Fibroblast of lung (primary cell): ENCODE measurements at regions not wholly inside any gene's neighbourhood (a gene's known extent, or its start where the extent isn't known, plus 50 kb on each side); places are given as distances from the start of the nearest gene placed in this dataset.

ENCODE experiments used
- DNase-seq, 2 donors: peaks; one replicate each; pipeline versions ENCODE4 v3.0.0 to v3.0.0-alpha.2; 2010; ENCODE audit warnings: low read depth in 2 of 2
- H2AFZ ChIP-seq: 2 replicates; pipeline ENCODE4 v1.5.1; 2012; ENCODE audit warnings: low read length, control low read depth, inconsistent platforms
- H3K27ac ChIP-seq: 2 replicates; pipeline ENCODE4 v1.5.1; 2011; ENCODE audit warnings: low read length, control low read depth; ENCODE audit not compliant: insufficient read depth
- H3K27me3 ChIP-seq: 2 replicates; pipeline ENCODE4 v1.5.1; 2011; ENCODE audit warnings: mild to moderate bottlenecking, low read length; ENCODE audit not compliant: control insufficient read depth, insufficient read depth
- H3K36me3 ChIP-seq: 2 replicates; pipeline ENCODE4 v1.5.1; 2011; ENCODE audit warnings: low read length; ENCODE audit not compliant: control insufficient read depth, insufficient read depth
- H3K4me1 ChIP-seq: 2 replicates; pipeline ENCODE4 v1.5.1; 2011; ENCODE audit warnings: low read length; ENCODE audit not compliant: control insufficient read depth, insufficient read depth; ENCODE audit errors: extremely low read depth
- H3K4me2 ChIP-seq: 2 replicates; pipeline ENCODE4 v1.5.1; 2011; ENCODE audit warnings: low read length, control low read depth; ENCODE audit not compliant: insufficient read depth; ENCODE audit errors: extremely low read depth
- H3K4me3 ChIP-seq, 4 experiments: fragments of 200-600 bp in 1 of 4; sonication (generic) in 1 of 4; replicated peaks in 1 of 4; 2 replicates each; pipeline ENCODE4 v1.5.1; 2011 to 2016; ENCODE audit warnings: low read length in 4 of 4, low read depth in 3 of 4, mild to moderate bottlenecking in 3 of 4, control low read depth in 2 of 4, inconsistent platforms in 1 of 4, mixed read lengths in 1 of 4; ENCODE audit not compliant: insufficient read depth in 1 of 4; ENCODE audit errors: control extremely low read depth in 1 of 4
- H3K79me2 ChIP-seq: 2 replicates; pipeline ENCODE4 v1.5.1; 2012; ENCODE audit warnings: mild to moderate bottlenecking, low read length, inconsistent platforms; ENCODE audit not compliant: control insufficient read depth, insufficient read depth
- H3K9ac ChIP-seq: 2 replicates; pipeline ENCODE4 v1.5.1; 2011; ENCODE audit warnings: mild to moderate bottlenecking, low read length, control low read depth; ENCODE audit not compliant: insufficient read depth
- H3K9me3 ChIP-seq: 2 replicates; pipeline ENCODE4 v1.5.1; 2012; ENCODE audit warnings: low read depth, low read length; ENCODE audit not compliant: control insufficient read depth, insufficient read depth
- H4K20me1 ChIP-seq: 2 replicates; pipeline ENCODE4 v1.5.1; 2011; ENCODE audit warnings: low read length; ENCODE audit not compliant: control insufficient read depth, insufficient read depth; ENCODE audit errors: extremely low read depth
- CTCF ChIP-seq, 2 donors: IDR thresholded peaks in 1 of 2; conservative IDR thresholded peaks in 1 of 2; 1 replicate in 1 of 2; 2 replicates in 1 of 2; pipeline ENCODE4 v1.5.1; 2011 to 2012; ENCODE audit warnings: low read length in 2 of 2, control low read depth in 1 of 2, inconsistent platforms in 1 of 2, low read depth in 1 of 2, mild to moderate bottlenecking in 1 of 2
- EZH2 ChIP-seq: IDR thresholded peaks from 2 replicates; pipeline ENCODE4 v1.5.1; 2012; ENCODE audit warnings: low read length, control low read depth, mild to moderate bottlenecking; ENCODE audit errors: missing control alignments

- H3K27me3 ChIP-seq, result no peaks in the 10 kb centered on the region
- no peaks in the 10 kb centered on the region for H3K79me2 ChIP-seq
- no peak overlapping the region for H3K4me3 ChIP-seq
- peak overlapping the region; percentile 72 for H3K27ac ChIP-seq
- H2AFZ ChIP-seq, result no peak overlapping the region
- H4K20me1 ChIP-seq, result no peaks in the 10 kb centered on the region
- no peaks in the 10 kb centered on the region for H3K36me3 ChIP-seq
- peak; percentile 84 to 97 for DNase-seq
- peaks cover 13% of the 10 kb centered on the region for H3K4me1 ChIP-seq
- TF ChIP-seq CTCF (conservative IDR thresholded peaks at IDR 0.05 in 1 of 2, IDR thresholded peaks at IDR 0.05 in 1 of 2; ENCODE audit: low read depth in 1 of 2, low read length in 2 of 2) (no peak), EZH2 (no peak)
- H3K4me2 ChIP-seq, result no peak overlapping the region
- no peaks in the 10 kb centered on the region for H3K9me3 ChIP-seq
- H3K9ac ChIP-seq, result no peak overlapping the region
These were observed 261.5 kb upstream of the LRTM1 start for GRCh38 chr3:55189359-55189801.

- Histone ChIP-seq H3K27ac (no peak overlapping the region), H3K9ac (no peak overlapping the region)
These were observed 257.5 kb upstream of the LRTM1 start for GRCh38 chr3:55185380-55185779.

GRCh38 chr3:55183201-55183600, 255.3 kb upstream of the LRTM1 start:
- Histone ChIP-seq H3K9ac (no peak overlapping the region), H3K27ac (no peak overlapping the region), H3K4me3 (no peak overlapping the region), H3K4me1 (no peaks in the 10 kb centered on the region), H3K27me3 (no peaks in the 10 kb centered on the region), H3K36me3 (no peaks in the 10 kb centered on the region), H3K79me2 (no peaks in the 10 kb centered on the region), H4K20me1 (no peaks in the 10 kb centered on the region), H3K4me2 (no peak overlapping the region), H3K9me3 (no peaks in the 10 kb centered on the region), H2AFZ (no peak overlapping the region)
- TF ChIP-seq EZH2 (no peak), CTCF (conservative IDR thresholded peaks at IDR 0.05 in 1 of 2, IDR thresholded peaks at IDR 0.05 in 1 of 2; ENCODE audit: low read depth in 1 of 2, low read length in 2 of 2) (no peak)
- DNase-seq, result no peak

More at GRCh38 chr3:55185380-55185779, 257.5 kb upstream of the LRTM1 start:
- peak; percentile 52 to 64 for DNase-seq
- no peaks in the 10 kb centered on the region for H3K27me3 ChIP-seq
- H3K4me2 ChIP-seq, result no peak overlapping the region
- H3K4me3 ChIP-seq, result no peak overlapping the region
- H3K36me3 ChIP-seq, result no peaks in the 10 kb centered on the region
- no peak for TF ChIP-seq CTCF (conservative IDR thresholded peaks at IDR 0.05 in 1 of 2, IDR thresholded peaks at IDR 0.05 in 1 of 2; ENCODE audit: low read depth in 1 of 2, low read length in 2 of 2)
- no peak overlapping the region for H2AFZ ChIP-seq
- peaks cover 2% of the 10 kb centered on the region for H3K4me1 ChIP-seq
- no peaks in the 10 kb centered on the region for H3K9me3 ChIP-seq
- H4K20me1 ChIP-seq, result no peaks in the 10 kb centered on the region
- H3K79me2 ChIP-seq, result no peaks in the 10 kb centered on the region
